ENCODE measurements at regions not wholly inside any gene's neighbourhood (a gene's known extent, or its start where the extent isn't known, plus 50 kb on each side); places are given as distances from the start of the nearest gene placed in this dataset.
A peak's percentile ranks its signal among the peaks of the same experiment; 100 is the strongest.

DNA sequence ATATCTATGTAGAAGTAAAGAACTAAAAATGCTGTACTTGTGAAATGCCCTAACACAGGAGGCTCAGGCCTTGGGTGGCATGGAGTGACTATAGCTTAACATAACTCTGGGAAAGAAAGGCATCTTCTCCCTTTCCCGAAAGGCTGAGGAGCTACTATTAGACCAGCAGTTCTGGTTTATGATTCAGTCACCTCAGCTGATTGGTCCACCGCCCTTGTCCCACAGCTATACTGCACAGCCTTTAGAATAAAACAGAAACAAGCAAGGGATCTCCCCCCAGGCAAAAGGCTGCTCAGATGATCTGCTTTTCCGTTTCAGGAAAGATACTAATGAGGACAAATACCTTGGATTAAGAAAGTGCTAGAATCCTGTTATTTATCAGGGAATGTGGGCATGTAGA lies 171.3 kb downstream of the SNCA start:
- H3K9me3 ChIP-seq (ENCODE audit: control insufficient read depth in 1 of 2, low read length in 2 of 2) = no peaks in the 10 kb centered on the region
- no peak overlapping the region for H3K4me3 ChIP-seq (ENCODE audit: low read depth in 1 of 2, low read length in 2 of 2)
- H3K27ac ChIP-seq (ENCODE audit: low read depth, low read length) = no peak overlapping the region
- H3K36me3 ChIP-seq (ENCODE audit: control insufficient read depth in 1 of 2, insufficient read depth in 2 of 2, low read length in 2 of 2) = no peaks in the 10 kb centered on the region
- no peaks in the 10 kb centered on the region for H3K27me3 ChIP-seq (ENCODE audit: control insufficient read depth in 1 of 2, insufficient read depth in 2 of 2, low read length in 2 of 2)
- no peak overlapping the region for H3K9ac ChIP-seq (ENCODE audit: low read depth in 1 of 2, low read length in 2 of 2)
- H3K4me1 ChIP-seq (ENCODE audit: control insufficient read depth in 1 of 2, insufficient read depth in 2 of 2, low read length in 2 of 2) = no peaks in the 10 kb centered on the region

DNA sequence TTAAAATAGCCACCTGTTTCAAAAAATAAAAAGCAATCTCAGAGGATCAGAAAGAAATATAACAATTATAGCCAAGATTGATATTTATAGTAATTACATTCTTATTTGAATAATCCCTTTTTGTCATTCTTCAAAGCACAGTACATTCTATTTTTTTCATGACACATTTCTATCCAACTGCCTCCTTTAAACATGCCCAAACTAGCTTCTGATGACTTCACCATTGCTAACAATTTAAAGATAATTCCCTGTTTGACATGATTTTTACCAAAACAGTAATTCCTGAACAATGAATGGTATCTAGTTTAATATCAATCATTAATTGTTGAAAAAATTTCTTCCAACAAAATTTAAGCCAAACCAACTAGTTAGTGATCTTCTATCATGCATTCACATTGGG lies 172.4 kb downstream of the SNCA start:
- H3K9me3 ChIP-seq (ENCODE audit: control insufficient read depth in 1 of 2, low read length in 2 of 2) = no peaks in the 10 kb centered on the region
- H3K9ac ChIP-seq (ENCODE audit: low read depth in 1 of 2, low read length in 2 of 2) = no peak overlapping the region
- no peaks in the 10 kb centered on the region for H3K36me3 ChIP-seq (ENCODE audit: control insufficient read depth in 1 of 2, insufficient read depth in 2 of 2, low read length in 2 of 2)
- H3K4me3 ChIP-seq (ENCODE audit: low read depth in 1 of 2, low read length in 2 of 2) = no peak overlapping the region
- no peaks in the 10 kb centered on the region for H3K4me1 ChIP-seq (ENCODE audit: control insufficient read depth in 1 of 2, insufficient read depth in 2 of 2, low read length in 2 of 2)
- H3K27ac ChIP-seq (ENCODE audit: low read depth, low read length) = no peak overlapping the region
- no peaks in the 10 kb centered on the region for H3K27me3 ChIP-seq (ENCODE audit: control insufficient read depth in 1 of 2, insufficient read depth in 2 of 2, low read length in 2 of 2)

DNA sequence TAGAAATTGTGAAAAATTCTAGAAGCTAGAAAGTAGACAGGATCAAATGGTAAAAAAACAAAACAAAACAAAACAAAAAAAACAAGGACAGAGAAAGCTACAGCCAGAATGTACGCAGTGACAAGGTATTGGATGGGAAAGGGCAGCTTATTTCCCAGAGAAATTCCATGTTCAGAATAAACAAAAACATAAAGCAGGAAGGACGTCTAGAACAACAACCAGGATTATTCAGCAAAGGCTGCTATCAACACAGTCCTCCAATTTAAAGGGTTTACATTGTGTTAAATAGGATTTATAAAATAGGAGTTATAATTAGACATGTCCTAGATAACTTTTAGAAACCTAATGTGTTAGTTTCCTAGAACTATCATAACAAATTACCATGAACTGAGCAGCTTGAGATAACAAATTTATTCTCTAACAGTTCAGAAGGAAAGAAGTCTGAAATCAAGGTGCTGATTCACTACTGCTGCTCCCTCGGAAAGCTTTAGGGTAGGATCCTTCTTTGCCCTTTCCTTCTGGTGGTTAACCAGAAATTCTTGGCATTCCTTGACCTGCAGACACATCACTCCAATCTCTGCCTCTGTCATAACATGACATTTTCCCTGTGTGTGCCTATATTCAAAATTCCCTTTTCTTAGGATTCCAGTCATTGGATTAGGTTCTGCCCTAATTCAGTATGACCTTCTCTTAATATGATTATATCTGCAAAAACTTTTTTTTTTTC lies 175.6 kb downstream of the SNCA start:
- H3K27ac ChIP-seq (ENCODE audit: low read depth, low read length) = no peak overlapping the region
- no peak overlapping the region for H3K4me3 ChIP-seq (ENCODE audit: low read depth in 1 of 2, low read length in 2 of 2)
- H3K4me1 ChIP-seq (ENCODE audit: control insufficient read depth in 1 of 2, insufficient read depth in 2 of 2, low read length in 2 of 2) = no peaks in the 10 kb centered on the region
- H3K27me3 ChIP-seq (ENCODE audit: control insufficient read depth in 1 of 2, insufficient read depth in 2 of 2, low read length in 2 of 2) = no peaks in the 10 kb centered on the region
- no peaks in the 10 kb centered on the region for H3K9me3 ChIP-seq (ENCODE audit: control insufficient read depth in 1 of 2, low read length in 2 of 2)
- H3K36me3 ChIP-seq (ENCODE audit: control insufficient read depth in 1 of 2, insufficient read depth in 2 of 2, low read length in 2 of 2) = no peaks in the 10 kb centered on the region
- no peak overlapping the region for H3K9ac ChIP-seq (ENCODE audit: low read depth in 1 of 2, low read length in 2 of 2)

DNA sequence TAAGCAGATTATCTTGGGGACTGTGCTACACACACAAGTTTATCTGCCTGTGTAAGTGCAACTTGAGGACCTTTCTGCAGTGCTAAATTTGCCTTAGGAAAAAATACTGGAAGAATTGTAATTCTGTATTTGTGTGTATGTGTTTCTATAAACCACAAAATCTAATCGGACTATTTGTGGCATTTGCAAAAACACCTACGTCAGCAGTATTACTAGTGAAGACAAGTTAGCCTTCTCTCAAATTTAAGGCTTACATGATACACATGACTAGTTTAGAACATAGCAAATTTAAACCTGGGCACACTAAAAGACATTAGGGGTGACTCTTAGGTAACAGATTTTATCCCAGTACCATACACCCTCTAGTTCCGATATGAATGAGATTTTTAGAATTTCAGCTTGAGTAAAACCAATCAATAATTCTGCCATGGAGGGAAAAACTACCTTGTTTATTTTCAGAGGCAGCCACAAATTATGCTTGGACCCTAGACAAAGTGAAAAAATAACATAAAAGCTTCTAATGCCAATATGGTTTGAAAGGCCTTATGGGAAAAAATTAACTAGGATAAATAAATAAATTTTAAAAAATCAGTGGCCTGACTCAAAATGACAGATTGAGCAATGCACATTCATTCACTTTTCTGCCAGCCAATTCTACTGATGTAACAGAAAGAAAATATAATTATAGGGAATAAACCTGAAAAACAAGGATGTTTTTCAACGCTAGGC lies 176.4 kb downstream of the SNCA start:
- Histone ChIP-seq H3K4me1 (ENCODE audit: control insufficient read depth in 1 of 2, insufficient read depth in 2 of 2, low read length in 2 of 2) (no peaks in the 10 kb centered on the region), H3K27ac (ENCODE audit: low read depth, low read length) (no peak overlapping the region), H3K9me3 (ENCODE audit: control insufficient read depth in 1 of 2, low read length in 2 of 2) (no peaks in the 10 kb centered on the region), H3K9ac (ENCODE audit: low read depth in 1 of 2, low read length in 2 of 2) (no peak overlapping the region), H3K4me3 (ENCODE audit: low read depth in 1 of 2, low read length in 2 of 2) (no peak overlapping the region), H3K36me3 (ENCODE audit: control insufficient read depth in 1 of 2, insufficient read depth in 2 of 2, low read length in 2 of 2) (no peaks in the 10 kb centered on the region), H3K27me3 (ENCODE audit: control insufficient read depth in 1 of 2, insufficient read depth in 2 of 2, low read length in 2 of 2) (no peaks in the 10 kb centered on the region)

DNA sequence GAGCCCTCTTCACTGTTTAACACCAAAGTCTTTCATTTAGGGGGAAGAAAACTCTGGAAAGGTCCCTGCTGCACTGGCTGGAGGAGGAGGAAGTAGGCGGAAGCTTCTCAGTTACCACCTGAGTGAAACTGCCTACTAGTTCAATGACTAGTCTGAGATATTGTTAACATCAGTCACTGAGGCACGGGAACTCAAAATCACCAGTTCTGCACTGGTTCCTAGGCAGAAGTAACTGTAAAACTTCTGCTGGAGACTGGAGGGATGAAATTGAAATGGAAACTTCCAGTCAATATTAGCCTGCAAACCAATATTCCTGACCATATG lies 178.3 kb downstream of the SNCA start:
- H3K9ac ChIP-seq (ENCODE audit: low read depth in 1 of 2, low read length in 2 of 2) = no peak overlapping the region
- no peaks in the 10 kb centered on the region for H3K27me3 ChIP-seq (ENCODE audit: control insufficient read depth in 1 of 2, insufficient read depth in 2 of 2, low read length in 2 of 2)
- no peak overlapping the region for H3K4me3 ChIP-seq (ENCODE audit: low read depth in 1 of 2, low read length in 2 of 2)
- H3K36me3 ChIP-seq (ENCODE audit: control insufficient read depth in 1 of 2, insufficient read depth in 2 of 2, low read length in 2 of 2) = no peaks in the 10 kb centered on the region
- no peak overlapping the region for H3K27ac ChIP-seq (ENCODE audit: low read depth, low read length)
- H3K4me1 ChIP-seq (ENCODE audit: control insufficient read depth in 1 of 2, insufficient read depth in 2 of 2, low read length in 2 of 2) = no peaks in the 10 kb centered on the region
- H3K9me3 ChIP-seq (ENCODE audit: control insufficient read depth in 1 of 2, low read length in 2 of 2) = no peaks in the 10 kb centered on the region

DNA sequence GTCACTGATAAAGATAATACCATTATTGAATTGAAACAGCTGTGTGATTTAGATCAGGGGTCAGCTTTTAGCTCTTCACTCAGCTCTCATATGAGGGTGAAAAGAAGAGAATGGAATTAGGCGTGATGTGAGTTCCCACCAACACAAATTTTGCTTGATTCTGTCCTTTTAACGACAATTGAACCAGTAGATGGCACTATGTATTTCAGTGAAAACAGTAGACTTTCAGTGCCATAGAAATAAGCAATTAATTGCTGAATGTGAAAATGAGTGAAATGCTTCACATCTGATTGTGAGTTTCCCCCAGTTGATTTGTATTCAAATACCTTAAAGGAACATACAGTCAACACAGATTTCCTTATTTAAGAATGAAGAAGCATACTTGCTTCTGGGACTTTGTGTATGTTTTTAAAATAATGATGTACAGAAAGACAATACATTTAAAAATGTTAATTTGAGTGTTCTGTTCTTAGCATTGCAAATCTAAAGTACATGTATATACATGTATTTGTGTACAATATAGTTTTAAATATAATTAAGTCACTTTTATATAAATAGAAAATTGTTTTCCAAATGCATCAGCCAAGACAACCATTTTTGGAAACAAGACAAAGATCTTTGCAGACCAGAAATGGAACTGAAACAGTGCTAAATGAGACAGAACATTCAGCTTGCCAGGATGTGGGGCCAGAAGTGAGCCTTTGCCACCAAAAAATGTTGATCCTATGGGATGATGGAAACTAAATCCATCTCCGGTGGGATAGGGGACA lies 178.8 kb downstream of the SNCA start:
- no peaks in the 10 kb centered on the region for H3K27me3 ChIP-seq (ENCODE audit: control insufficient read depth in 1 of 2, insufficient read depth in 2 of 2, low read length in 2 of 2)
- H3K9me3 ChIP-seq (ENCODE audit: control insufficient read depth in 1 of 2, low read length in 2 of 2) = no peaks in the 10 kb centered on the region
- H3K4me3 ChIP-seq (ENCODE audit: low read depth in 1 of 2, low read length in 2 of 2) = no peak overlapping the region
- H3K36me3 ChIP-seq (ENCODE audit: control insufficient read depth in 1 of 2, insufficient read depth in 2 of 2, low read length in 2 of 2) = no peaks in the 10 kb centered on the region
- H3K9ac ChIP-seq (ENCODE audit: low read depth in 1 of 2, low read length in 2 of 2) = no peak overlapping the region
- no peak overlapping the region for H3K27ac ChIP-seq (ENCODE audit: low read depth, low read length)
- H3K4me1 ChIP-seq (ENCODE audit: control insufficient read depth in 1 of 2, insufficient read depth in 2 of 2, low read length in 2 of 2) = no peaks in the 10 kb centered on the region

DNA sequence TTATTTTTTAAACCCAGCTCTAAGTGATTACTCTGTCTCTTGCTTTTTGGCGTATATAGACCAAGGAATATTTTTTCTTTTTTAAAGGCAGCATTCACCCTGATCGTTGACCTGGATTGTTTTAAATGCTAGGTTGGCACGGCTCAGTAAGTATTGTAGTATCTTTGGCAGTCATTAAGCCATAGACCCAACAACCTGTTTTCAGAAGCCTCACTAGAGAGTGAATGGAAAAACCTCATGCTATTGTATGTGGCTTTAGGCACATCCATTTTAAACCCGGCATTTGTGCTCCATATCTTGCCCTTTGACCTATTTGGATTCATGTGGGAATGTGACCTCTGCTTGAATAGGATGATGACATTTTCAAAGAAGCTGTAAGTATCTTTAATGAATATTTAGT lies 183.9 kb downstream of the SNCA start:
- Histone ChIP-seq H3K27me3 (ENCODE audit: control insufficient read depth in 1 of 2, insufficient read depth in 2 of 2, low read length in 2 of 2) (no peaks in the 10 kb centered on the region), H3K9me3 (ENCODE audit: control insufficient read depth in 1 of 2, low read length in 2 of 2) (no peaks in the 10 kb centered on the region), H3K4me3 (ENCODE audit: low read depth in 1 of 2, low read length in 2 of 2) (no peak overlapping the region), H3K9ac (ENCODE audit: low read depth in 1 of 2, low read length in 2 of 2) (no peak overlapping the region), H3K36me3 (ENCODE audit: control insufficient read depth in 1 of 2, insufficient read depth in 2 of 2, low read length in 2 of 2) (no peaks in the 10 kb centered on the region), H3K27ac (ENCODE audit: low read depth, low read length) (no peak overlapping the region), H3K4me1 (ENCODE audit: control insufficient read depth in 1 of 2, insufficient read depth in 2 of 2, low read length in 2 of 2) (no peaks in the 10 kb centered on the region)

DNA sequence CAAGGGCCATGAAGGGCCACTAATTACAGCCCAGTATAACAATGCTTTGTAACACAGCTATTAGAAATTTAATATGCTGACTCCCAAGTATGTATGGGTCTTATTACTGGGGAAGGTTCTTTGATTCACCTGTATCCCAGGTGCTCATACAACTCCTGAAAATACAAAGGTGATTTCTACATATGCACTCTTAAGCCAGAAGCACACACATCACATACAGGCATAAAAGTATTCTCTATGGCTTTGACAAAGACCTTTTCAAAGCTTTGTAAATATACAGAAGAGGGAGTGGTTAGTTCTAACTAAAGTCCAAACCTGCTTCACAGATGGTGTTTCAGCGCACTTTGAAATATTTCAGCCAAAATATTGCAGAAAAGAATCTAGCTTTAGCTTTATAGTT lies 191.5 kb downstream of the SNCA start:
- Histone ChIP-seq H3K4me3 (ENCODE audit: low read depth in 1 of 2, low read length in 2 of 2) (no peak overlapping the region), H3K9me3 (ENCODE audit: control insufficient read depth in 1 of 2, low read length in 2 of 2) (no peaks in the 10 kb centered on the region), H3K4me1 (ENCODE audit: control insufficient read depth in 1 of 2, insufficient read depth in 2 of 2, low read length in 2 of 2) (no peaks in the 10 kb centered on the region), H3K9ac (ENCODE audit: low read depth in 1 of 2, low read length in 2 of 2) (no peak overlapping the region), H3K27me3 (ENCODE audit: control insufficient read depth in 1 of 2, insufficient read depth in 2 of 2, low read length in 2 of 2) (no peaks in the 10 kb centered on the region), H3K27ac (ENCODE audit: low read depth, low read length) (no peak overlapping the region), H3K36me3 (ENCODE audit: control insufficient read depth in 1 of 2, insufficient read depth in 2 of 2, low read length in 2 of 2) (no peaks in the 10 kb centered on the region)

DNA sequence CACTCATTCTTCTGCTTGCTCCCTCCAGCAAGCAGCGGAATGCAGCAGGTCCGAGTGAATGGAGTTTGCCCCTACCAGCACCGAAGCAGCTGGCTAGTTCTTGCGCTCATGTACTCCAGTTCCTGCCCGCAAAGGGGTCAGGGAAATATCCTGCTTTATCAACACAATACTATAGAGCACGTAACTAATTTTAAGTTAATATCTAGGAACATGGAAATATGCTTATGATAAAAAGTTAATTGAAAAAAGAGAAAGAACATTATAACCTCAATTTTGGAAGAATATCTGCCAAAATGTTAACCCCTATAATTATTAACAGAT lies 195.6 kb downstream of the SNCA start:
- Histone ChIP-seq H3K36me3 (ENCODE audit: control insufficient read depth in 1 of 2, insufficient read depth in 2 of 2, low read length in 2 of 2) (no peaks in the 10 kb centered on the region), H3K27me3 (ENCODE audit: control insufficient read depth in 1 of 2, insufficient read depth in 2 of 2, low read length in 2 of 2) (no peaks in the 10 kb centered on the region), H3K9ac (ENCODE audit: low read depth in 1 of 2, low read length in 2 of 2) (peak overlapping the region in 1 of 2 donors; percentile 2), H3K27ac (ENCODE audit: low read depth, low read length) (no peak overlapping the region), H3K4me3 (ENCODE audit: low read depth in 1 of 2, low read length in 2 of 2) (peak overlapping the region; percentile 18 to 35), H3K4me1 (ENCODE audit: control insufficient read depth in 1 of 2, insufficient read depth in 2 of 2, low read length in 2 of 2) (no peaks in the 10 kb centered on the region), H3K9me3 (ENCODE audit: control insufficient read depth in 1 of 2, low read length in 2 of 2) (no peaks in the 10 kb centered on the region)

DNA sequence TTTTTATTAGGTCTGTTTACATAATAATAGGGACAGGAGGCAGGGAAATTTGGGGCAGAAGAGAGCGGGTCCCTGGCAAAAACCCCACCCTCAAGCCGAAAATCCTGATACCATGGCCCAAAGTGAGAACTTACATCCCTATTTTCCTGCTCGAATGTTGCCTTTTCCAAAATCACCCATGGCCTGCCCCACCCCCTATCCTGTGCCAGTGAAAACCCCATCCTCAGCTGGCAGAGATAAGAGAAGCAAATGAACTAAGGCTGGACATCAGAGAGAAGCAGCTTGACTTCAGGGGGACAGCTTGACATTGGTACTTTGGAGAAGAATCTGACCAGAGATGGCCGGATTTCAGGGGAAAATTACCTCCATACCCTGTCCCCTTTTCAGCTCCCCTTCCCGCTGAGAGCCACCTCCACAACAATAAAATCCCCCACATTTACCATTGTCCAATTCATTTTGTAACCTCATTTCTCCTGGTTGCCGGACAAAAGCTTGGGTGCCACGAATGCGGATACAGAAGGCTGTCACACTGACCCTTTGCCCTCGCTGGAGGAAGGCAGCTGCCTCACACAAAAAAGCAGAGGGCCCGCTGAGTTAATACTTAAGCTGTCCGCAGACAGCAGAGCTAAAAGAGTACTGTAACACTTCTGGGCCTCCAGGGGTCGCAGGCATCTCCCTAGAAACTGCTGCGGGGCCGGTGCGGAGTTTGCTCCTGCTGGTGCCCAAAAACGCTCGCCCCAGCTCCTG lies 196.2 kb downstream of the SNCA start:
- Histone ChIP-seq H3K9me3 (ENCODE audit: control insufficient read depth in 1 of 2, low read length in 2 of 2) (no peaks in the 10 kb centered on the region), H3K4me1 (ENCODE audit: control insufficient read depth in 1 of 2, insufficient read depth in 2 of 2, low read length in 2 of 2) (no peaks in the 10 kb centered on the region), H3K27me3 (ENCODE audit: control insufficient read depth in 1 of 2, insufficient read depth in 2 of 2, low read length in 2 of 2) (no peaks in the 10 kb centered on the region), H3K36me3 (ENCODE audit: control insufficient read depth in 1 of 2, insufficient read depth in 2 of 2, low read length in 2 of 2) (no peaks in the 10 kb centered on the region), H3K4me3 (ENCODE audit: low read depth in 1 of 2, low read length in 2 of 2) (peak overlapping the region; percentile 18 to 35), H3K27ac (ENCODE audit: low read depth, low read length) (no peak overlapping the region), H3K9ac (ENCODE audit: low read depth in 1 of 2, low read length in 2 of 2) (peak overlapping the region in 1 of 2 donors; percentile 33)
